ENCODE measurements at regions not wholly inside any gene's neighbourhood (a gene's known extent, or its start where the extent isn't known, plus 50 kb on each side); places are given as distances from the start of the nearest gene placed in this dataset.

DNA sequence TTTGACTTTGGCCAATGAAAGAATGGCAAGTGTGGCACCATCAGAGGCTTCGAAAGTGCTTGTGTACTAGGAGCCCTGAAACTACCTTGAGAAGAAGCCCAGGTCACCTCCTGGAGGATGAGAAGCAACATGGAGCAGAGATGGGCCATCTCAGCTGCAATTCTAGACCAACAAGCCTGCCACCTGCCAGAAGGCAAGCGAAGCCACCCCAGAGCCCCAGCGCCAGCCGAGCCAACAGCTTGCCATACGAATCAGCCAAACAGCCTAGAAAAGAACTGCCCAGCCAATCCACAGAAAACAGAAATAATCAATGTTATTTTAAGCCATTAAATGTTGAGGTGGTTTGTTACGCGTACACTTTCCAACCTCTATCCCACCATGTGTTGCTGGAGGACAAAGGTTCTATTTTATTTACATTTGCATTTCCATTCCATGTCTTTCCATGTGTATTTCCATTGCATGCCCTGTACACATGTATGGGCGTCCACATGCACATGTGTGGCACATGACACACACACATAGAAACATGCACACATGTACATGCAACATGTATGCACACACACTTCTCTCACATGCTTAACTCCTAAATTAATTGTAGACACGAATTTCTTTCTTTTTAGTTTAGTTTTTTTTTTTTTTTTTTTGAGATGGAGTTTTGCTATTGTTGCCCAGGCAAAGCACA, 144.3 kb upstream of the TNRC6C start:
- no peaks in the 10 kb centered on the region for H3K27me3 ChIP-seq (ENCODE audit: control insufficient read depth, insufficient read depth, low read length)
- no CpG with 5 or more reads among the region's 9 CpGs for WGBS (ENCODE audit: insufficient coverage, insufficient read length)
- no peak overlapping the region for H3K4me3 ChIP-seq (ENCODE audit: low read length)
- no peak overlapping the region for H3K27ac ChIP-seq (ENCODE audit: low read length)
- H3K9me3 ChIP-seq (ENCODE audit: control insufficient read depth, insufficient read depth, low read length), result no peaks in the 10 kb centered on the region
- no peak for DNase-seq (ENCODE audit: low read depth, low spot score)
- H3K4me1 ChIP-seq (ENCODE audit: control insufficient read depth, insufficient read depth, low read length), result peaks cover 6% of the 10 kb centered on the region
- H3K36me3 ChIP-seq (ENCODE audit: control insufficient read depth, insufficient read depth, low read length), result no peaks in the 10 kb centered on the region

DNA sequence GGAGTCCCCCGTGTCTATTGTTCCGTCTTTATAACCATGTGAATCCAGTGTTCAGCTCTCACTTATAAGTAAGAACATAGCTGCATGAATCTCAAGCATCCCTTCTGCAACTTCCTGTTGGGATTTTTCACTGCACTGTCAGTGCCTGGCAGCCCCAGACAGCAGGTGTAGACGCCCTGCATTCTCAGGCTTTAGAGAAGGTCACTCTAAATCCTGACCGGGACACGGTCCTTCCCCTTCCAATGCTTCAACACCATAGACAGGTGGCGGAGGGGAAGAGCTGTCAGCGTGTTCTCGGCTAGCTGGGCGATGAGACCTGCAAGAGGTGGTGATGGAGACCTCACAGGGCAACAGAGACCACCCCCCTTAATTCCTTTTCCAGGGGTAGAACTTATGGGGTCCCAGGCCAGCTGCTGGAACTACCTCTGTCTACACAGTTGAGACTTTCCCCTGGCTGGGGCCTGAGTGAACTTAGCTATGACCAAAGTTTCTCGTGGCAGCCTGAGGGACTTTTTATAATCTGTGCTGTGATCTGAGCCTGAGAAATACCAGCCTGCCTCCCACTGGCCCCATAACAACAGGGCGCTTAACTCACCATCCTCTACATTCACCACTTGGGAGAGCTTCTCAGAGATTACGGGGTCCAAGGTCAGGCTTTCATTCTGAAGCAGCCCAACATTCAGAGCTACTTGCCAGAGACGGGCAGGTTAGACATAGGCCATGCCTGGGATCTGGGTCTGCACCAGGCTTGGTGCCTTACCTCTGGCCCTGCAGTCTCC, 143.2 kb upstream of the TNRC6C start:
- Histone ChIP-seq H3K27me3 (ENCODE audit: control insufficient read depth, insufficient read depth, low read length) (no peaks in the 10 kb centered on the region), H3K27ac (ENCODE audit: low read length) (no peak overlapping the region), H3K9me3 (ENCODE audit: control insufficient read depth, insufficient read depth, low read length) (no peaks in the 10 kb centered on the region), H3K36me3 (ENCODE audit: control insufficient read depth, insufficient read depth, low read length) (no peaks in the 10 kb centered on the region), H3K4me3 (ENCODE audit: low read length) (no peak overlapping the region), H3K4me1 (ENCODE audit: control insufficient read depth, insufficient read depth, low read length) (peaks cover 2% of the 10 kb centered on the region)
- WGBS (ENCODE audit: insufficient coverage, insufficient read length), result no CpG with 5 or more reads among the region's 13 CpGs
- no peak for DNase-seq (ENCODE audit: low read depth, low spot score)

DNA sequence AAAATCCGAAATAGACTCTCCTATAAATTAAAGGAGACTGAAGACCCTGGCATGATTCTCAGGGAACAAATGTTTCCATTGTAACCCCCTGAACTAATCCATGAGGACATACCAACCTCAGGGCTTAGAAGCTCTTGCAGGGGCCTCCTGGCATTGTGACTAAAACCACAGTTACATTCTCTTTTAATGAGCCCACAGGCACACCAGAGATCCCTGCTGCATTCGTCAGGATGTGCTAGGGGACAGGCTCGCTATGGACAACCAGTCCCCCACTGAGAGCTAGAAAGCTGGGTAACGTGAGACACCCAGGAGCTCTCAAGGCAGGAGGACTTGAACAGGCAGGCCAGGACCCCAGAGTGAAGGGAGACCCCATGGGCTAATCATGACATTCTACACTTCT, 140.6 kb upstream of the TNRC6C start:
- no peaks in the 10 kb centered on the region for H3K27me3 ChIP-seq (ENCODE audit: control insufficient read depth, insufficient read depth, low read length)
- no peaks in the 10 kb centered on the region for H3K4me1 ChIP-seq (ENCODE audit: control insufficient read depth, insufficient read depth, low read length)
- H3K27ac ChIP-seq (ENCODE audit: low read length), result no peak overlapping the region
- DNase-seq (ENCODE audit: low read depth, low spot score), result no peak
- H3K9me3 ChIP-seq (ENCODE audit: control insufficient read depth, insufficient read depth, low read length), result no peaks in the 10 kb centered on the region
- H3K36me3 ChIP-seq (ENCODE audit: control insufficient read depth, insufficient read depth, low read length), result no peaks in the 10 kb centered on the region
- H3K4me3 ChIP-seq (ENCODE audit: low read length), result no peak overlapping the region
- no CpG with 5 or more reads among the region's 4 CpGs for WGBS (ENCODE audit: insufficient coverage, insufficient read length)

DNA sequence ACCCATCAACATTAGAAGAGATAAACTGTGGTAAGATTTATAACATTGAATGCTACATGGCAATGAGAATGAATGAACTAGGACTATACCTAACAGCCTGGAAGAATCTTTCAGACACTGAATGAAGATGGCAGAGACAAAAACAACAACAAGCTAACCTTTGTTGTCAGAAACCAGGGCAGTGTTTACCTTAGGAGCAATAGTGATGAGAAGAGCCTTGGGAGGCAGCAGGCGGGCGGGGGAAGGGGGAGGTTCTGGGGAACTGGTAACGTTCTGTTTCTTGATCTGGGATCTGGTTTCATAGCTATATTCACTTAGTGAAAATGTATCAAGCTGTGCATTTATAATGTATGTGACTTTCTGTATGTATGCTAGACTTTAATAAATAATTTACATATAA, 139.0 kb upstream of the TNRC6C start:
- Histone ChIP-seq H3K27ac (ENCODE audit: low read length) (no peak overlapping the region), H3K4me1 (ENCODE audit: control insufficient read depth, insufficient read depth, low read length) (no peaks in the 10 kb centered on the region), H3K27me3 (ENCODE audit: control insufficient read depth, insufficient read depth, low read length) (no peaks in the 10 kb centered on the region), H3K4me3 (ENCODE audit: low read length) (no peak overlapping the region), H3K9me3 (ENCODE audit: control insufficient read depth, insufficient read depth, low read length) (no peaks in the 10 kb centered on the region), H3K36me3 (ENCODE audit: control insufficient read depth, insufficient read depth, low read length) (no peaks in the 10 kb centered on the region)
- DNase-seq (ENCODE audit: low read depth, low spot score), result no peak
- no CpG with 5 or more reads among the region's 3 CpGs for WGBS (ENCODE audit: insufficient coverage, insufficient read length)

DNA sequence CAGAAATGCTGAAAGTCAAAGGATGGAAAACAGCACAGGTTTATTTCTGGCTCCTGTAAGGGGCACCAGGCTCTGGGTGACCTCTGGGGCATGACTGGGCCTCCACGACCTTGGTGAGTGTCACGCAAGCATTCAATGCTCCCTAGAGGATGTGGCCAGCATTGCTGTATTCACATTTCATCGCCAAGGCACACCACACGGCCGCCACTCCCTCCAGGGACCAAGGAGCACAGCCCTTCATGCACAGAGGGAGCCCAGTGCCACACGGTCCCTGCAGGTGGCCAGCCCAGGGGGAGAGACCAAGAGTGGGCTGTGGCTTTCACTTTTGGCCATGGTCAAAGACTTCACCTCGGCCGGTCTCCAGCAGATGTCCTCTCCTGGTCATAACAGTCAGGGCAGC, 137.4 kb upstream of the TNRC6C start:
- no peak for DNase-seq (ENCODE audit: low read depth, low spot score)
- no peaks in the 10 kb centered on the region for H3K36me3 ChIP-seq (ENCODE audit: control insufficient read depth, insufficient read depth, low read length)
- 0 out of 2 replicates have a peak, but pooled peaks cover under 1% of the 10 kb centered on the region for H3K4me1 ChIP-seq (ENCODE audit: control insufficient read depth, insufficient read depth, low read length)
- WGBS (ENCODE audit: insufficient coverage, insufficient read length), result no CpG with 5 or more reads among the region's 8 CpGs
- H3K27ac ChIP-seq (ENCODE audit: low read length), result no peak overlapping the region
- H3K4me3 ChIP-seq (ENCODE audit: low read length), result no peak overlapping the region
- no peaks in the 10 kb centered on the region for H3K9me3 ChIP-seq (ENCODE audit: control insufficient read depth, insufficient read depth, low read length)
- no peaks in the 10 kb centered on the region for H3K27me3 ChIP-seq (ENCODE audit: control insufficient read depth, insufficient read depth, low read length)

DNA sequence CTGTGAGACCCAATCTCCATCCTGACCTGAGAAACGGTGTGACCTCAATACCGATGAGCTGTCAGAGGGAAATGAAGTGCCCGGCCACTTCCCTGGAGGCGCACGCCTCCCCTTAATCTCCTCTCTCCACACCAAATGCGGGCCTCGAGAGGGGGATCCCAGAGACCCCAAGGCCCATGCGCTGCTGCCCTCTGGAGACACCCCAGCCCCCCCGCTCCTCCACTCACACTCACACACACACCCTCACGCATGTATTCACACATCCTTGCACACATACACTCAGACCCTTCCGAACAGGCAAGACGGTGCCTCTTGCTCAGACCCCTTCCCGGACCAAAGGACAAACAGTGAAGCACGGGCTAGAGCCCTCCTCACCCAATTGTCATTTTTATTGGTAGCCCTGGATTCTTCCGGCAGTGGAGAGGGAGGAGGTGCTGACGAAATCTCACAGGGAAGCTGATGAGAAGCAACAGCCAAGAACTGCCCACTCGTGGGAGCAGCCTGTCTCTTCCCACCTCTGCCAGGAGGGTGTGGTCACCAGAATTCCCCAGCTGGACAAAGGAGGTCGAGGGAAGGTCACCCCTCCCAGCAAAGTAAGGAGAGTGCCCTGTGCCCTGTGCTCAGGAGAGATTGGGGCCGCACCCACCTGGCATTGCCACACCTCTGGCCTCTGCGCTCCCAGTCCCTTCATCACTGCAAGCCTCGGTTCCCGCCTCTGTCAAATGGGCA, 136.0 kb upstream of the TNRC6C start:
- DNase-seq (ENCODE audit: low read depth, low spot score), result no peak
- no peak overlapping the region for H3K27ac ChIP-seq (ENCODE audit: low read length)
- peaks cover 7% of the 10 kb centered on the region for H3K4me1 ChIP-seq (ENCODE audit: control insufficient read depth, insufficient read depth, low read length)
- WGBS (ENCODE audit: insufficient coverage, insufficient read length), result no CpG with 5 or more reads among the region's 22 CpGs
- no peaks in the 10 kb centered on the region for H3K36me3 ChIP-seq (ENCODE audit: control insufficient read depth, insufficient read depth, low read length)
- H3K27me3 ChIP-seq (ENCODE audit: control insufficient read depth, insufficient read depth, low read length), result no peaks in the 10 kb centered on the region
- H3K4me3 ChIP-seq (ENCODE audit: low read length), result no peak overlapping the region
- H3K9me3 ChIP-seq (ENCODE audit: control insufficient read depth, insufficient read depth, low read length), result no peaks in the 10 kb centered on the region

DNA sequence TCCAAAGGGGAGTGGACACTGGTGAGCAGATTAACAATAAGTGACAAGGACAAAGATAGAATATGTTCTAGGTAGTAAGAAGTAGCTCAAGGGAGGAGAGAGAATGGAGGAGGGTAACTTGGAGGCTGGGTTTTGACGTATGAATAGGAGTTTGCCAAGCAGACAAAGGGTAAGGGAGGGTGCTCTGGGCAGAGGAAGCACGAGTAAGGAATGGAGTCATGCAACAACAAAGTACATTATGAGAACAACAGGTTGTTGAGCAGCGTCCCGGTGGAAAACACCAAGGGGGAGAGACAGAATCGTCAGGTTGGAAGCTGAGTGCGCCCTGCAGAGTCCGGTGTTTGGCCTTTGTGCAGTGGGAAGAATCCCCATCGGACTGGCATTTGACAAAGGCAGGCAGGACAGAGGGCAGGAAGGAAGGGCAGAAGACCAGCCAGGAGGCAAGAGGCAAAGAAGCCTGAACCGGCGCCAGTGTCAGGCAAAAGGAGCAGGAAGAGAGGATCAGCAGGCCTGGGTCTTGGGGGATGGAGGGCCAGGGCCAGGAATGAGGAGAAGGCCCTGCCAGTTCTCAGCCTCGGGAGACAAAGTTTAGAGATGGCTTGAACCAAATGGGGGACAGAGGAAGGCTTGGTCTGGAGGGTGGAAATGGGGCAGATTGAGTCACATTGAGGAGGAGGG, 134.3 kb upstream of the TNRC6C start:
- no CpG with 5 or more reads among the region's 11 CpGs for WGBS (ENCODE audit: insufficient coverage, insufficient read length)
- H3K36me3 ChIP-seq (ENCODE audit: control insufficient read depth, insufficient read depth, low read length), result no peaks in the 10 kb centered on the region
- H3K27ac ChIP-seq (ENCODE audit: low read length), result no peak overlapping the region
- DNase-seq (ENCODE audit: low read depth, low spot score), result no peak
- no peaks in the 10 kb centered on the region for H3K27me3 ChIP-seq (ENCODE audit: control insufficient read depth, insufficient read depth, low read length)
- peaks cover 10% of the 10 kb centered on the region for H3K4me1 ChIP-seq (ENCODE audit: control insufficient read depth, insufficient read depth, low read length)
- H3K4me3 ChIP-seq (ENCODE audit: low read length), result no peak overlapping the region
- H3K9me3 ChIP-seq (ENCODE audit: control insufficient read depth, insufficient read depth, low read length), result no peaks in the 10 kb centered on the region

DNA sequence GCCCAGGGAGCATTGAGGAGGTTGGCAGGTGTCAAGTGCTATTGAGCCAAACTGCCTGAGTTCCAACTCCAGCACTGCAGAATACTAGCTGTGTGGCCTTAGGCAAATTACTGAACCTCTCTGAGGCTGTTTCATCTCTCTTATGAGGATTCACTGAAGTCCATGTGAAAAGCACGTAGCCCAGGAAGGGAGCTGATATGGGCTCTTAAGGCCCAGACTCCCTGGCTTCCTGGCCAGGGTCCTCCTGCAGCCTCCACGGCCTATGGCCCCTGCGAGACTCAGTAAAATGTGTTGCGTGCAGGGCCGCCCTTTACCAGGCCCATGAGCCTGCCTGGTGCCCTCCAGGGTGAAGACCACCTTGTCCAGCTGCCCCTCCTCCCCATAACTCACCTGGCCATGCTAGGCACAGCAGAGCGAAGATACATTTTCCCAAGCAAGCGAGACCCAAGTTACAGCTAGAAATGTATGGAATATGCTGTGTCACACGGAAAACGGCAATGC, 133.7 kb upstream of the TNRC6C start:
- no peaks in the 10 kb centered on the region for H3K36me3 ChIP-seq (ENCODE audit: control insufficient read depth, insufficient read depth, low read length)
- no CpG with 5 or more reads among the region's 9 CpGs for WGBS (ENCODE audit: insufficient coverage, insufficient read length)
- no peak for DNase-seq (ENCODE audit: low read depth, low spot score)
- H3K27me3 ChIP-seq (ENCODE audit: control insufficient read depth, insufficient read depth, low read length), result no peaks in the 10 kb centered on the region
- H3K27ac ChIP-seq (ENCODE audit: low read length), result no peak overlapping the region
- H3K4me1 ChIP-seq (ENCODE audit: control insufficient read depth, insufficient read depth, low read length), result peaks cover 10% of the 10 kb centered on the region
- H3K9me3 ChIP-seq (ENCODE audit: control insufficient read depth, insufficient read depth, low read length), result no peaks in the 10 kb centered on the region
- no peak overlapping the region for H3K4me3 ChIP-seq (ENCODE audit: low read length)

DNA sequence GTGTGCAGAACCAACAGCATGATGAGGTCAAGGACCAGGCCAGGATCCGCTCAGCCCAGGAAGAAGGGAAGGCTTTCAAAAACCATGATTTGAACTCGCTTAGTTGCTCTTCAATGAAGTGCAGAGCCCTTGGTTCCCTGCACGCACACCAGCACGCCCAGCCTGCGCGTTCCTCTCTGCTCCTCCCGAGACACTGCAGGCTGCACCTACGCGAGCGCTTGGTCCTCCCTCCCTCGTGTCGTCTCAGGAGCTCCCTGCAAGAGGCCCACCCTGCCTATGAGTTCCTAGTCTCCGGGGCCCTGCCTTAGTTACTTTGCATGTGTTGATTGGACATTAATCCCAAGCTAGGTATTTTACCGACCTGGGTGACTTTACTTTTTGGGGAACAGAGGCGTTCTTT, 132.9 kb upstream of the TNRC6C start:
- no peak overlapping the region for H3K27ac ChIP-seq (ENCODE audit: low read length)
- WGBS (ENCODE audit: insufficient coverage, insufficient read length), result no CpG with 5 or more reads among the region's 15 CpGs
- peaks cover 10% of the 10 kb centered on the region for H3K4me1 ChIP-seq (ENCODE audit: control insufficient read depth, insufficient read depth, low read length)
- no peaks in the 10 kb centered on the region for H3K27me3 ChIP-seq (ENCODE audit: control insufficient read depth, insufficient read depth, low read length)
- H3K4me3 ChIP-seq (ENCODE audit: low read length), result no peak overlapping the region
- H3K36me3 ChIP-seq (ENCODE audit: control insufficient read depth, insufficient read depth, low read length), result no peaks in the 10 kb centered on the region
- no peak for DNase-seq (ENCODE audit: low read depth, low spot score)
- no peaks in the 10 kb centered on the region for H3K9me3 ChIP-seq (ENCODE audit: control insufficient read depth, insufficient read depth, low read length)

Measured in iPS DF 6.9 (cell line).